Coronary artery (tissue), 2 donors: ENCODE measurements at regions not wholly inside any gene's neighbourhood (a gene's known extent, or its start where the extent isn't known, plus 50 kb on each side); places are given as distances from the start of the nearest gene placed in this dataset.
A peak's percentile ranks its signal among the peaks of the same experiment; 100 is the strongest.

ENCODE experiments used
- DNase-seq: peaks from one replicate; pipeline ENCODE4 v3.0.0-alpha.2; 2017; ENCODE audit warnings: low spot score
- H3K27ac ChIP-seq, 2 donors: fragments of 200-600 bp; sonication (generic); one replicate each; pipeline ENCODE4 v1.5.1; 2016 to 2019
- H3K4me3 ChIP-seq: fragments of 200-600 bp; sonication (generic); 2 replicates; pipeline ENCODE4 v1.5.1; 2016; ENCODE audit warnings: mild to moderate bottlenecking, moderate library complexity
- TF ChIP-seq, protein P1 (sequence below): fragments of 200-600 bp; sonication (generic); IDR thresholded peaks from one replicate; pipeline ENCODE4 v1.5.1; 2019; ENCODE audit warnings: antibody characterized with exemption

DNA sequence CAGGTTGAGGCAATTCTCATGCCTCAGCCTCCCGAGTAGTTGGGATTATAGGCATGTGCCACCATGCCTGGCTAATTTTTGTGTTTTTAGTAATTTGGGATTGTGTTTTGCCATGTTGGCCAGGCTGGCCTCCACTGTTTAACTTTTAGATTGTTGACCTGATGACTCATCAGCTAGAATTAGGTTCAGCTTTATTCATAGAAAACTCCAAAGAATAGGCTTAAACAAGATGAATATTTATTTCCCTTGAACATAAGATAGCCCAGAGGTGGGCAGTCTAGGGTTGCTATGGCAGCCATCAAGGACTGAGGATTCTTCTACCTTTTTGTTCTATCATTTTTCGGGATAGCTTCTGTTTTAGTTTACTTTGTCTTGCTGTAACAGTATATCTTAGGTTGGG is 99.6 kb upstream of the SELENOK start:
- Histone ChIP-seq H3K4me3 (no peak overlapping the region), H3K27ac (peak overlapping the region in 1 of 2 donors; percentile 17)
- TF ChIP-seq, protein P1, sequence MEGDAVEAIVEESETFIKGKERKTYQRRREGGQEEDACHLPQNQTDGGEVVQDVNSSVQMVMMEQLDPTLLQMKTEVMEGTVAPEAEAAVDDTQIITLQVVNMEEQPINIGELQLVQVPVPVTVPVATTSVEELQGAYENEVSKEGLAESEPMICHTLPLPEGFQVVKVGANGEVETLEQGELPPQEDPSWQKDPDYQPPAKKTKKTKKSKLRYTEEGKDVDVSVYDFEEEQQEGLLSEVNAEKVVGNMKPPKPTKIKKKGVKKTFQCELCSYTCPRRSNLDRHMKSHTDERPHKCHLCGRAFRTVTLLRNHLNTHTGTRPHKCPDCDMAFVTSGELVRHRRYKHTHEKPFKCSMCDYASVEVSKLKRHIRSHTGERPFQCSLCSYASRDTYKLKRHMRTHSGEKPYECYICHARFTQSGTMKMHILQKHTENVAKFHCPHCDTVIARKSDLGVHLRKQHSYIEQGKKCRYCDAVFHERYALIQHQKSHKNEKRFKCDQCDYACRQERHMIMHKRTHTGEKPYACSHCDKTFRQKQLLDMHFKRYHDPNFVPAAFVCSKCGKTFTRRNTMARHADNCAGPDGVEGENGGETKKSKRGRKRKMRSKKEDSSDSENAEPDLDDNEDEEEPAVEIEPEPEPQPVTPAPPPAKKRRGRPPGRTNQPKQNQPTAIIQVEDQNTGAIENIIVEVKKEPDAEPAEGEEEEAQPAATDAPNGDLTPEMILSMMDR: no peak
- no peak for DNase-seq

DNA sequence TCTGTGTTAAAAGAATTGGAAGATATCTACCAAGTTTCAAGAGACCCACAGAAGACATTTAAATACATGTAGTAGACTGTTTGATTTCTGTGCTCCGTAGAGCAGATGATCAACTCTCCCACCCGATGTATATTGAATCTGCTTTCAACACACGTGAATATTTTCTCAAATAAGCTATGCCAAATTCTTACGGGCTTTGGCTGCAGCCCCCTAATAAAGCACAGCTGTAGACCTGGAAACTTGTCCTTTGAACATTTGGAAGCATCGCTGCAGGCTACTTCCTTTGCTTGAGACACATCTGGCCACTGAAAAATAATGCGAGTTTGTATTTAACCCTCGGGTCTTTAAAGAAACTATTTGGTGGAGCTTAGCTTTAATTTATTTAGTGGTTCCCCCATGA is 98.3 kb upstream of the SELENOK start:
- no peak overlapping the region for H3K27ac ChIP-seq
- H3K4me3 ChIP-seq: no peak overlapping the region
- TF ChIP-seq, protein P1: no peak
- no peak for DNase-seq

DNA sequence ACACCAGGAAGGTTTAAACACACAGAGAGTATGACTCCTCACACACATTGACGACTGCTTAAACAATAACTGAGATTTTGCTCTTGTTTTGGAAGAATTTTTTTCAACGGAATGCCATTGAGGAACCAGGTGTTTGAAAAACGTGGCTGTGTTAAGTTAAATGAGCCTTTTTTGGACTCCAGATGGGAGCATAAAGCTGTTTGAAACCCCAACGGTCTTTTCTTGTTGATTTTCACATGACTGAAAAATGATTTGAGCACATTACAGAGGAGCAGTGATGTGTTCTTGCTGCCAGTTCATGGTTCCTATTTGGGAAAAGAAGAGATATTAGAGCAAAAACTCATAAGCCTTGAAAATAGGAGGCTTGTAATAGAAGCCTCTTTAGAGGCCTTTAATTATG is 97.8 kb upstream of the SELENOK start:
- TF ChIP-seq, protein P1: no peak
- DNase-seq: no peak
- no peak overlapping the region for H3K4me3 ChIP-seq
- no peak overlapping the region for H3K27ac ChIP-seq

DNA sequence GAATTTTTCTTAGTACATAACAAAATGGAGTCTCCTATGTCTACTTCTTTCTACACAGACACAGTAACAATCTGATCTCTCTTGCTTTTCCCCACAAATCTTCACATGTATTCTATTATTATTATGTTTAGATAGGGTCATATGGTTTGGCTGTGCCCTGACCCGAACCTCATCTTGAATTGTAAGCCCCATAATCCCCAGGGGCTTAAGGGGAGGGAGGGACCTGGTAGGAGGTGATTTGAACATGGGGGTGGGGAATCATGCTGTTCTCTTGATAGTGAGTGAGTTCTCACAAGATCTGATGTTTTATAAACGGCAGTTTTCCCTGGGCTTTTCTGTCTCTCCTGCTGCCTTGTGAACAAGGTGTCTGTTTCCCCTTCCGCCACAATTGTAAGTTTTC is 86.7 kb upstream of the SELENOK start:
- no peak overlapping the region for H3K4me3 ChIP-seq
- no peak for DNase-seq

DNA sequence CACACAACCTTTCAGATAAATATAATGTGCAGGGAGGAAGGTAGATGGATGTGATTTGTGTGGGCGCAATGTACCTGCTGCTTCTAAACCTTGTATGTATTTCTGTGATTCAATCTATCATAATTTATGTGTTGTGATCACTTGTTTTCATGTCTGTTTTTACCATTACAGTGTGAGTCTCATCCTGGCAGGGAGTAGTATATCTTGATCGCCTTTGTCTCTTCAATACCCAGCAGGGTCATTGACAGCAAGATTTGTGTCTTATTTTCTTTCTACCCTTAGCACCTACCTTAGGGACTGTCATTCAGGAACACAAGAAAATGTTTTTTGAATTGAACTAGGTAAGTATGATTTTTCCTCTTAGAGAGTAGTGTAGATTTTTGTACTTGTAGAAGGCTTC is 83.7 kb upstream of the SELENOK start:
- Histone ChIP-seq H3K4me3 (no peak overlapping the region), H3K27ac (no peak overlapping the region)
- no peak for DNase-seq
- TF ChIP-seq, protein P1: no peak

More for the DNA sequence above, 86.7 kb upstream of the SELENOK start:
- H3K27ac ChIP-seq: no peak overlapping the region
- TF ChIP-seq, protein P1: no peak

DNA sequence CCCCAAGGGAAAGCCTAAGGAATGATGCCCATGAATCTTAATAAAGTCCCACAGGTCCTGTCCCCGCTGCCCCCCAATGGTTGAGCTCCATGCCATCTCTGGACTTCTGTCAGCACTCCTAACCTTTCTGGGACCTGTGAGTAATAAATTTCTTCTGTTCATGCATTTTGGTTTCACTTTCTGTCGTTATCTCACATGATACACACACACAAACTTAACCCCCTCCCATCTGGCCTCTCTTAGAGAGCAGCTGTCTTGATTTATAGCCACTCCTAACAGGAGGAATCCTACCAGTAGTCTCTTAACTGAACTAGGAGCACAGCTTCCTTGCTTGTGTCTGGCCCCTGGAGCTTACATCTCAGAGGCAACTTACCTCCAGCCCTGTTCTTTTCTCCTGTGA is 82.7 kb upstream of the SELENOK start:
- TF ChIP-seq, protein P1: no peak
- no peak overlapping the region for H3K4me3 ChIP-seq
- no peak overlapping the region for H3K27ac ChIP-seq
- DNase-seq: no peak

DNA sequence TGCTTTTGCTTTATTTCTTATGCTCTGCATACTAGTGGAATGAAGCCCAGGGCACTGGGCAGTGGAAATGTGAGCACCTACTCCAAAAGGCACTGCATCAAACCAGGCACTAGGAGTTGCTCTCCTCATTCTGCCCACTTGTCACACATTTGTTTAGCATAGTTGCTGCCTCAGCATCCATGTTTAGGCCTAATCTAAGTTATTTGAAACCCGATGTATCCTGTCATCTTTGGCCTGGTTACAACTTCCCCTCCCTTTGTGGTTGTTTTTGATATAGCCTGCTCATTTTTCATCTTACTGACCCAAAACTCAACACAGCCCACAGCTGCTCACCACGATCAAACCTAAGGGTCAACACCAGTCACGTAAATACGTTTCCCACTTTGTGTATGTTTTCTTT is 82.2 kb upstream of the SELENOK start:
- Histone ChIP-seq H3K27ac (no peak overlapping the region), H3K4me3 (no peak overlapping the region)
- TF ChIP-seq, protein P1: no peak
- no peak for DNase-seq
